Astrocyte (in vitro differentiated cells and primary cell): ENCODE measurements at regions not wholly inside any gene's neighbourhood (a gene's known extent, or its start where the extent isn't known, plus 50 kb on each side); places are given as distances from the start of the nearest gene placed in this dataset.

Experiments used
- EZH2 ChIP-seq: IDR thresholded peaks from 2 replicates; pipeline ENCODE4 v1.6.1; 2012; ENCODE audit warnings: mild to moderate bottlenecking, low read length, inconsistent platforms; ENCODE audit not compliant: insufficient read depth
- TF ChIP-seq, protein P1 (sequence below): IDR thresholded peaks from 2 replicates; pipeline ENCODE4 v1.5.1; 2011; ENCODE audit warnings: low read depth, mild to moderate bottlenecking, inconsistent platforms, low read length, moderate library complexity; ENCODE audit not compliant: insufficient read depth

DNA sequence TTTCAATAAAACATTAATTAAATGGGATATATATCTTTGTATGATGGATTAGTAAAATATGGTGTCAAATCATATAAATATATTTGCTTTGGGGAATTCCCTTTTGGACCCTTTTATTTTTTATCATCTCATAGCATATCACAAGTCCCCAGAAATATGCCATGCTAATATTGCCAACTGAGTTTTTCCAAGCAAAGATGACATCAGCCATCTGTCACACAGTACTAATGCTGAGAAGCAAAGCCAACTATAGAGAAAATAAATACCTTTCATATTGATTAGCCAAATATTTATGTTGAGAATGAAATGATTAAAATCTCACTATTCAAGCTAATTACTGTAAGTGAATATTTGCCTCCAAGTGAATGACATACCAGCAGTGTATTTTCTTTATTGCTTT, 575.3 kb downstream of the ETV1 start:
- TF ChIP-seq, protein P1, sequence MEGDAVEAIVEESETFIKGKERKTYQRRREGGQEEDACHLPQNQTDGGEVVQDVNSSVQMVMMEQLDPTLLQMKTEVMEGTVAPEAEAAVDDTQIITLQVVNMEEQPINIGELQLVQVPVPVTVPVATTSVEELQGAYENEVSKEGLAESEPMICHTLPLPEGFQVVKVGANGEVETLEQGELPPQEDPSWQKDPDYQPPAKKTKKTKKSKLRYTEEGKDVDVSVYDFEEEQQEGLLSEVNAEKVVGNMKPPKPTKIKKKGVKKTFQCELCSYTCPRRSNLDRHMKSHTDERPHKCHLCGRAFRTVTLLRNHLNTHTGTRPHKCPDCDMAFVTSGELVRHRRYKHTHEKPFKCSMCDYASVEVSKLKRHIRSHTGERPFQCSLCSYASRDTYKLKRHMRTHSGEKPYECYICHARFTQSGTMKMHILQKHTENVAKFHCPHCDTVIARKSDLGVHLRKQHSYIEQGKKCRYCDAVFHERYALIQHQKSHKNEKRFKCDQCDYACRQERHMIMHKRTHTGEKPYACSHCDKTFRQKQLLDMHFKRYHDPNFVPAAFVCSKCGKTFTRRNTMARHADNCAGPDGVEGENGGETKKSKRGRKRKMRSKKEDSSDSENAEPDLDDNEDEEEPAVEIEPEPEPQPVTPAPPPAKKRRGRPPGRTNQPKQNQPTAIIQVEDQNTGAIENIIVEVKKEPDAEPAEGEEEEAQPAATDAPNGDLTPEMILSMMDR: no peak
- TF ChIP-seq EZH2: no peak
